B cell (primary cell): ENCODE measurements at regions not wholly inside any gene's neighbourhood (a gene's known extent, or its start where the extent isn't known, plus 50 kb on each side); places are given as distances from the start of the nearest gene placed in this dataset.

Experiments
- ATAC-seq: fragments of 200-7000 bp; cut with Tn5 transposase; one replicate; pipeline ENCODE4 v1.10.0; 2021; ENCODE audit warnings: low read depth, mild to moderate bottlenecking, moderate number of reproducible peaks, moderate library complexity
- CTCF ChIA-PET: fragments of 350-600 bp; sonication (Branson Sonifier 250); formaldehyde crosslinking; loops from one replicate; lab custom pipeline; 2021; ENCODE audit warnings: antibody characterized with exemption, inconsistent platforms; lab: Charles Lee
- POLR2A ChIA-PET: fragments of 350-600 bp; sonication (Branson Sonifier 250); formaldehyde crosslinking; loops from one replicate; lab custom pipeline; 2021; ENCODE audit warnings: antibody characterized with exemption; lab: Charles Lee
- DNase-seq: peaks from one replicate; pipeline ENCODE4 v3.0.0; 2013
- H2AFZ ChIP-seq: 2 replicates; pipeline ENCODE4 v1.6.1; 2012; ENCODE audit warnings: mild to moderate bottlenecking, low read depth, low read length; ENCODE audit not compliant: insufficient read depth, poor library complexity, severe bottlenecking
- H3K27ac ChIP-seq, 2 donors: 1 replicate in 1 of 2; 2 replicates in 1 of 2; pipeline ENCODE4 v1.5.1; 2012 to 2013; ENCODE audit warnings: low read length in 2 of 2, mild to moderate bottlenecking in 2 of 2, moderate library complexity in 1 of 2
- H3K27me3 ChIP-seq, 4 experiments: fragments of 200-600 bp in 1 of 4; sonication (generic) in 1 of 4; replicated peaks in 1 of 4; 1 replicate in 2 of 4; 2 replicates in 2 of 4; pipeline versions ENCODE4 v1.6.1 to v1.7.0; 2013 to 2016; ENCODE audit warnings: low read length in 3 of 4, mild to moderate bottlenecking in 2 of 4, mixed read lengths in 1 of 4, moderate library complexity in 1 of 4; ENCODE audit not compliant: insufficient read depth in 4 of 4, control insufficient read depth in 3 of 4; ENCODE audit errors: control extremely low read depth in 1 of 4
- H3K36me3 ChIP-seq, 2 experiments: replicated peaks in 1 of 2; 1 replicate in 1 of 2; 2 replicates in 1 of 2; pipeline versions ENCODE4 v1.6.1 to v1.7.1; 2013; ENCODE audit warnings: low read length in 1 of 2; ENCODE audit not compliant: insufficient read depth in 2 of 2, control insufficient read depth in 1 of 2; ENCODE audit errors: control extremely low read depth in 1 of 2, extremely low read depth in 1 of 2
- H3K4me1 ChIP-seq, 2 donors: fragments of 200-600 bp in 1 of 2; sonication (generic) in 1 of 2; 1 replicate in 1 of 2; 2 replicates in 1 of 2; pipeline versions ENCODE4 v1.5.1 to v1.6.1; 2013 to 2017; ENCODE audit warnings: low read length in 2 of 2; ENCODE audit not compliant: control insufficient read depth in 2 of 2, insufficient read depth in 2 of 2
- H3K4me2 ChIP-seq: replicated peaks from 2 replicates; pipeline ENCODE3; 2012; ENCODE audit warnings: mild to moderate bottlenecking, low read depth, low read length; ENCODE audit not compliant: poor library complexity, severe bottlenecking
- H3K4me3 ChIP-seq, 5 experiments: fragments of 200-600 bp in 1 of 5; sonication (generic) in 1 of 5; 1 replicate in 3 of 5; 2 replicates in 2 of 5; pipeline versions ENCODE4 v1.5.1 to v1.7.0; 2011 to 2016; ENCODE audit warnings: low read length in 4 of 5, mild to moderate bottlenecking in 4 of 5, low read depth in 2 of 5, control low read depth in 1 of 5, moderate library complexity in 1 of 5; ENCODE audit not compliant: insufficient read depth in 1 of 5; ENCODE audit errors: control extremely low read depth in 1 of 5, extremely low read depth in 1 of 5
- H3K79me2 ChIP-seq: fragments of 200-600 bp; sonication (generic); one replicate; pipeline ENCODE4 v1.6.0; 2016; ENCODE audit warnings: low read length; ENCODE audit not compliant: control insufficient read depth, insufficient read depth
- H3K9ac ChIP-seq: fragments of 200-600 bp; sonication (generic); 2 replicates; pipeline ENCODE4 v1.6.1; 2017; ENCODE audit warnings: mild to moderate bottlenecking, low read length, moderate library complexity
- H3K9me3 ChIP-seq, 3 donors: one replicate each; pipeline versions ENCODE4 v1.6.1 to v1.7.1; 2013; ENCODE audit warnings: low read length in 2 of 3; ENCODE audit not compliant: control insufficient read depth in 2 of 3, insufficient read depth in 1 of 3; ENCODE audit errors: control extremely low read depth in 1 of 3
- H4K20me1 ChIP-seq: 2 replicates; pipeline ENCODE4 v1.6.0; 2012; ENCODE audit warnings: mild to moderate bottlenecking, low read length; ENCODE audit not compliant: insufficient read depth, control insufficient read depth, poor library complexity, severe bottlenecking
- H3K27ac Mint-ChIP-seq: one replicate; pipeline ENCODE4 v1.8.0; 2021; ENCODE audit warnings: mixed read lengths
- H3K27me3 Mint-ChIP-seq: one replicate; pipeline ENCODE4 v1.8.0; 2021; ENCODE audit warnings: mixed read lengths
- H3K4me1 Mint-ChIP-seq: one replicate; pipeline ENCODE4 v1.8.0; 2021; ENCODE audit warnings: mixed read lengths
- H3K4me3 Mint-ChIP-seq: one replicate; pipeline ENCODE4 v1.8.0; 2021; ENCODE audit warnings: mixed read lengths
- H3K9me3 Mint-ChIP-seq: one replicate; pipeline ENCODE4 v1.8.0; 2022; ENCODE audit warnings: mixed read lengths; ENCODE audit not compliant: insufficient read depth
- CTCF ChIP-seq: fragments of 200-600 bp; IDR thresholded peaks from one replicate; pipeline ENCODE4 v1.8.0; 2022; ENCODE audit warnings: antibody characterized with exemption, mild to moderate bottlenecking
- EZH2 ChIP-seq: IDR thresholded peaks from 2 replicates; pipeline ENCODE4 v1.6.1; 2012; ENCODE audit warnings: borderline replicate concordance, low read depth, mild to moderate bottlenecking, moderate library complexity, low read length; ENCODE audit not compliant: insufficient read depth, poor library complexity, severe bottlenecking
- WGBS: methylation state at CpG from one replicate; pipeline ENCODE4 v1.1.5; 2013; ENCODE audit warnings: missing lambda C conversion rate; ENCODE audit not compliant: insufficient coverage; 5-methylcytosine and 5-hydroxymethylcytosine counted together
- intact Hi-C: fragments of 100-400 bp; cut with micrococcal nuclease; formaldehyde crosslinking; loops from one replicate; pipeline ENCODE4 v1.10.0; 2022

- no CpG with 5 or more reads among the region's 2 CpGs for WGBS
- no peak overlapping the region for H3K4me3 ChIP-seq
- no peak overlapping the region for H3K4me2 ChIP-seq
- H3K27ac ChIP-seq = no peak overlapping the region
- DNase-seq (no peak), ATAC-seq (no peak)
- ChIA-PET POLR2A (no interaction called here), CTCF (no interaction called here)
- intact Hi-C loops = no loop called here
- H3K9ac ChIP-seq = no peak overlapping the region
- H2AFZ ChIP-seq = no peak overlapping the region
- H3K79me2 ChIP-seq = no peaks in the 10 kb centered on the region
- H3K9me3 ChIP-seq = no peaks in the 10 kb centered on the region
- no peaks in the 10 kb centered on the region for H3K4me1 ChIP-seq
- H3K36me3 ChIP-seq = no peaks in the 10 kb centered on the region
- Mint-ChIP-seq H3K27ac (no peak overlapping the region), H3K4me3 (no peak overlapping the region), H3K4me1 (no peaks in the 10 kb centered on the region), H3K27me3 (no peaks in the 10 kb centered on the region), H3K9me3 (no peaks in the 10 kb centered on the region)
- no peak for TF ChIP-seq EZH2
- H3K27me3 ChIP-seq = no peaks in the 10 kb centered on the region
- no peaks in the 10 kb centered on the region for H4K20me1 ChIP-seq
These were observed 83.4 kb upstream of the ADGRL4 start for GRCh38 chr1:79089946-79090345.

GRCh38 chr1:79082233-79082632 is 75.7 kb upstream of the ADGRL4 start:
- Histone ChIP-seq H3K4me1 (no peaks in the 10 kb centered on the region), H3K4me2 (no peak overlapping the region), H3K4me3 (no peak overlapping the region), H3K27me3 (no peaks in the 10 kb centered on the region), H2AFZ (no peak overlapping the region), H3K9ac (no peak overlapping the region), H3K79me2 (no peaks in the 10 kb centered on the region), H3K36me3 (no peaks in the 10 kb centered on the region), H3K27ac (no peak overlapping the region), H4K20me1 (no peaks in the 10 kb centered on the region), H3K9me3 (no peaks in the 10 kb centered on the region)
- DNase-seq (no peak), ATAC-seq (no peak)
- Mint-ChIP-seq H3K4me1 (no peaks in the 10 kb centered on the region), H3K9me3 (peaks cover 4% of the 10 kb centered on the region), H3K27ac (no peak overlapping the region), H3K27me3 (no peaks in the 10 kb centered on the region), H3K4me3 (no peak overlapping the region)
- TF ChIP-seq CTCF (no peak), EZH2 (no peak)
- no CpG with 5 or more reads among the region's 2 CpGs for WGBS
- intact Hi-C loops = no loop called here
- ChIA-PET POLR2A (no interaction called here), CTCF (no interaction called here)
